Peyer's patch (tissue), 4 donors: ENCODE measurements at regions not wholly inside any gene's neighbourhood (a gene's known extent, or its start where the extent isn't known, plus 50 kb on each side); places are given as distances from the start of the nearest gene placed in this dataset.

Experiments
- DNase-seq, 3 donors: peaks; one replicate each; pipeline ENCODE4 v3.0.0-alpha.2; 2017 to 2019
- H3K27ac ChIP-seq, 4 donors: fragments of 200-600 bp; sonication (generic); one replicate each; pipeline ENCODE4 v1.5.1; 2016 to 2019
- H3K27me3 ChIP-seq, 2 donors: fragments of 200-600 bp; sonication (generic); one replicate each; pipeline ENCODE4 v1.5.1; 2019
- H3K36me3 ChIP-seq, 3 donors: fragments of 200-600 bp; sonication (generic); one replicate each; pipeline ENCODE4 v1.5.1; 2016 to 2019
- H3K4me1 ChIP-seq, 4 donors: fragments of 200-600 bp; sonication (generic); one replicate each; pipeline ENCODE4 v1.5.1; 2016 to 2019
- H3K4me3 ChIP-seq, 4 donors: fragments of 200-600 bp; sonication (generic); 1 replicate in 3 of 4; 2 replicates in 1 of 4; pipeline ENCODE4 v1.5.1; 2016 to 2019; ENCODE audit warnings: mild to moderate bottlenecking in 1 of 4
- H3K9me3 ChIP-seq, 4 donors: fragments of 200-600 bp; sonication (generic); one replicate each; pipeline ENCODE4 v1.5.1; 2016 to 2019; ENCODE audit warnings: mild to moderate bottlenecking in 1 of 4
- POLR2A ChIP-seq, 2 donors: fragments of 450-650 bp; IDR thresholded peaks; one replicate each; pipeline ENCODE4 v1.5.1; 2017; ENCODE audit warnings: antibody characterized with exemption in 2 of 2, mild to moderate bottlenecking in 2 of 2, moderate library complexity in 2 of 2
- TF ChIP-seq, protein P1 (sequence below), 6 experiments: fragments of 450-650 bp in 4 of 6; fragments of 200-600 bp in 2 of 6; sonication (generic) in 1 of 6; IDR thresholded peaks; one replicate each; pipeline ENCODE4 v1.5.1; 2017 to 2019; ENCODE audit warnings: antibody characterized with exemption in 6 of 6, mild to moderate bottlenecking in 3 of 6, moderate library complexity in 1 of 6

DNA sequence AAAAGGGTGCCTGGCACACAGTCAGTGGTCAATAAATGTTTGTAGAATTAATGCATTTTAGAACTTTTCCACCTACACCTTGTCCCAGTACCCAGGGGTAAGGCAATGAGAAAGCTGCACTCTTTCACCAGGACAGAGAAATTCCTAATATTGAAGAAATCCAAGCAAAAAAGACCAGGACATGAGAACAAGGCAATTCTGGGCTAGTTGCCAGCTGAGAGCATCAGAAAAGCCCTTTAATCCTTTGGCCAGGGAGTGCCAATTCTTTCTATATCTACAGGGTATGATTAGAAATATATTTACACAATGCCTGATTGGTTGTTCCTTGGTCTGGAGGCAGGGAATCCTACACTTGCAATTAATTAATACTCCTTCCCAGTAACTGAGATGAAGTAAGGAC is 492.4 kb upstream of the NFIA start:
- Histone ChIP-seq H3K36me3 (no peaks in the 10 kb centered on the region), H3K27ac (no peak overlapping the region), H3K9me3 (no peaks in the 10 kb centered on the region), H3K4me1 (no peaks in the 10 kb centered on the region), H3K27me3 (no peaks in the 10 kb centered on the region), H3K4me3 (no peak overlapping the region)
- no peak for TF ChIP-seq POLR2A (IDR thresholded peaks at IDR 0.05)
- TF ChIP-seq, protein P1, sequence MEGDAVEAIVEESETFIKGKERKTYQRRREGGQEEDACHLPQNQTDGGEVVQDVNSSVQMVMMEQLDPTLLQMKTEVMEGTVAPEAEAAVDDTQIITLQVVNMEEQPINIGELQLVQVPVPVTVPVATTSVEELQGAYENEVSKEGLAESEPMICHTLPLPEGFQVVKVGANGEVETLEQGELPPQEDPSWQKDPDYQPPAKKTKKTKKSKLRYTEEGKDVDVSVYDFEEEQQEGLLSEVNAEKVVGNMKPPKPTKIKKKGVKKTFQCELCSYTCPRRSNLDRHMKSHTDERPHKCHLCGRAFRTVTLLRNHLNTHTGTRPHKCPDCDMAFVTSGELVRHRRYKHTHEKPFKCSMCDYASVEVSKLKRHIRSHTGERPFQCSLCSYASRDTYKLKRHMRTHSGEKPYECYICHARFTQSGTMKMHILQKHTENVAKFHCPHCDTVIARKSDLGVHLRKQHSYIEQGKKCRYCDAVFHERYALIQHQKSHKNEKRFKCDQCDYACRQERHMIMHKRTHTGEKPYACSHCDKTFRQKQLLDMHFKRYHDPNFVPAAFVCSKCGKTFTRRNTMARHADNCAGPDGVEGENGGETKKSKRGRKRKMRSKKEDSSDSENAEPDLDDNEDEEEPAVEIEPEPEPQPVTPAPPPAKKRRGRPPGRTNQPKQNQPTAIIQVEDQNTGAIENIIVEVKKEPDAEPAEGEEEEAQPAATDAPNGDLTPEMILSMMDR (IDR thresholded peaks at IDR 0.05) = no peak
- DNase-seq = no peak

GRCh38 chr1:60589046-60589748 is 493.2 kb upstream of the NFIA start:
- TF ChIP-seq, protein P1 (IDR thresholded peaks at IDR 0.05) = no peak
- no peak for TF ChIP-seq POLR2A (IDR thresholded peaks at IDR 0.05)
- Histone ChIP-seq H3K9me3 (no peaks in the 10 kb centered on the region), H3K36me3 (no peaks in the 10 kb centered on the region), H3K27me3 (no peaks in the 10 kb centered on the region), H3K27ac (no peak overlapping the region), H3K4me3 (no peak overlapping the region), H3K4me1 (no peaks in the 10 kb centered on the region)
- DNase-seq = no peak

GRCh38 chr1:60584371-60584770 is 498.0 kb upstream of the NFIA start:
- Histone ChIP-seq H3K36me3 (no peaks in the 10 kb centered on the region), H3K9me3 (no peaks in the 10 kb centered on the region), H3K4me3 (no peak overlapping the region), H3K27ac (no peak overlapping the region), H3K4me1 (no peaks in the 10 kb centered on the region), H3K27me3 (no peaks in the 10 kb centered on the region)
- no peak for TF ChIP-seq POLR2A (IDR thresholded peaks at IDR 0.05)
- TF ChIP-seq, protein P1 (IDR thresholded peaks at IDR 0.05) = no peak
- no peak for DNase-seq

GRCh38 chr1:60583696-60584095 is 498.7 kb upstream of the NFIA start:
- Histone ChIP-seq H3K4me3 (no peak overlapping the region), H3K36me3 (no peaks in the 10 kb centered on the region), H3K27me3 (no peaks in the 10 kb centered on the region), H3K9me3 (no peaks in the 10 kb centered on the region), H3K4me1 (no peaks in the 10 kb centered on the region), H3K27ac (no peak overlapping the region)
- no peak for TF ChIP-seq POLR2A (IDR thresholded peaks at IDR 0.05)
- TF ChIP-seq, protein P1 (IDR thresholded peaks at IDR 0.05) = no peak
- DNase-seq = no peak

DNA sequence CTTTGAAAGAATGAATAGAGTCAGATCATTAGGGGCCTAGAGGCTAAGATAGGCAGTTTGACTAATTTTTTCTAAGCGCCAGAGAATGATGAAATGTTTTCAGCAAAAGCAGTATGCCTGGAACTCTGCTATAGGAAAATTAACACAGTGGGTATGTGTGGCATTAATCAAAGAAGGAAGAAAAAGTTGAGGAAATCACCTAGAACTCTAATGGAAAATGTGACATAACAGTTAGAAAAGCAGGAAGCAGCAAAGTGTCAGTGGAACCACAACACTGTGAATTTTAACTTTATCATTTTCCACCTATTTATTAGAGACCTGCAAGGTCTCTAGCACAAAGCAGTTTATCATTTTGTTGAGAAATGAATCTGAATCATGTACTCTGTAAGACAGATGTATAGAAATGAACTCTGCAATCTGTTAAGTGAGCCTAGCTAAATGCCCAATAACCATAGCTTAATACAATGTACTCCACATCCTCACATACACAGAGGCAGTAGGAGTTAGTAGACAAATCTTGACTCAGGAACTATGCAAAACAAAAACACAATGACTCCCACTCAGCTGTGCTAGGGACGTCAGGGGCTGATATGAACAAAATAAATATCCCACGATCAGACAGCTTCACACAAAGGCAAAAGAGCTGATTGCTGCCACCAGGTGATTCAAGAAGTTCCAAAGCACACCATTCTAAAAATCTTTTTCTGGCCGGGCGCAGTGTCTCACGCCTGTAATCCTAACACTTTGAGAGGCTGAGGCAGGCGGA is 500.7 kb upstream of the NFIA start:
- Histone ChIP-seq H3K36me3 (no peaks in the 10 kb centered on the region), H3K9me3 (no peaks in the 10 kb centered on the region), H3K4me1 (no peaks in the 10 kb centered on the region), H3K4me3 (no peak overlapping the region), H3K27ac (no peak overlapping the region), H3K27me3 (no peaks in the 10 kb centered on the region)
- TF ChIP-seq, protein P1 (IDR thresholded peaks at IDR 0.05) = no peak
- TF ChIP-seq POLR2A (IDR thresholded peaks at IDR 0.05) = no peak
- no peak for DNase-seq
